DND-41 (cell line): ENCODE measurements at regions not wholly inside any gene's neighbourhood (a gene's known extent, or its start where the extent isn't known, plus 50 kb on each side); places are given as distances from the start of the nearest gene placed in this dataset.

Source experiments
- ATAC-seq: fragments of 200-7000 bp; cut with Tn5 transposase; 3 replicates; pipeline ENCODE4 v1.9.1; 2021; ENCODE audit warnings: low read depth; ENCODE audit not compliant: insufficient read depth
- DNase-seq: peaks from one replicate; pipeline ENCODE4 v3.0.0-alpha.2; 2020
- H2AFZ ChIP-seq: 2 replicates; pipeline ENCODE4 v1.6.0; 2012; ENCODE audit warnings: low read depth, low read length
- H3K27ac ChIP-seq: 2 replicates; pipeline ENCODE4 v1.5.1; 2012; ENCODE audit warnings: low read length, inconsistent platforms
- H3K27me3 ChIP-seq: fragments of 200-600 bp; sonication (generic); 2 replicates; pipeline ENCODE4 v1.6.0; 2012; ENCODE audit warnings: low read length, mild to moderate bottlenecking, inconsistent platforms; ENCODE audit not compliant: insufficient read depth, poor library complexity
- H3K36me3 ChIP-seq: 2 replicates; pipeline ENCODE4 v1.5.1; 2012; ENCODE audit warnings: low read length, inconsistent platforms; ENCODE audit not compliant: insufficient read depth
- H3K4me1 ChIP-seq: 2 replicates; pipeline ENCODE4 v1.5.1; 2012; ENCODE audit warnings: mild to moderate bottlenecking, low read length; ENCODE audit not compliant: insufficient read depth
- H3K4me2 ChIP-seq: 2 replicates; pipeline ENCODE4 v1.6.0; 2012; ENCODE audit warnings: mild to moderate bottlenecking, moderate library complexity, low read length, inconsistent platforms; ENCODE audit not compliant: insufficient read depth
- H3K4me3 ChIP-seq, 2 experiments: fragments of 200-600 bp in 1 of 2; shearing (Covaris generic) in 1 of 2; 2 replicates each; pipeline ENCODE4 v1.5.1; 2012 to 2016; ENCODE audit warnings: inconsistent platforms in 2 of 2, low read length in 2 of 2, mild to moderate bottlenecking in 2 of 2, low read depth in 1 of 2, moderate library complexity in 1 of 2
- H3K79me2 ChIP-seq: 2 replicates; pipeline ENCODE4 v1.6.0; 2012; ENCODE audit warnings: low read length, inconsistent platforms; ENCODE audit not compliant: insufficient read depth
- H3K9ac ChIP-seq: 2 replicates; pipeline ENCODE4 v1.6.0; 2012; ENCODE audit warnings: low read depth, mild to moderate bottlenecking, inconsistent platforms, low read length, moderate library complexity
- H3K9me3 ChIP-seq: 2 replicates; pipeline ENCODE4 v1.5.1; 2012; ENCODE audit warnings: low read length, moderate library complexity, mild to moderate bottlenecking, inconsistent platforms; ENCODE audit not compliant: insufficient read depth, severe bottlenecking
- H4K20me1 ChIP-seq: 2 replicates; pipeline ENCODE4 v1.6.0; 2012; ENCODE audit warnings: low read length; ENCODE audit not compliant: insufficient read depth
- CTCF ChIP-seq: IDR thresholded peaks from 2 replicates; pipeline ENCODE4 v1.5.1; 2012; ENCODE audit warnings: borderline replicate concordance, low read length, moderate library complexity, mild to moderate bottlenecking; ENCODE audit not compliant: poor library complexity, severe bottlenecking; ENCODE audit errors: extremely low read depth
- EZH2 ChIP-seq: IDR thresholded peaks from 3 replicates; pipeline ENCODE4 v1.6.1; 2012; ENCODE audit warnings: borderline replicate concordance, low read depth, mild to moderate bottlenecking, moderate library complexity, low read length, inconsistent platforms; ENCODE audit not compliant: severe bottlenecking

GRCh38 chr10:36181426-36182178 lies 539.5 kb upstream of the FZD8 start:
- Histone ChIP-seq H3K36me3 (no peaks in the 10 kb centered on the region), H3K9ac (no peak overlapping the region), H3K4me3 (no peak overlapping the region), H3K79me2 (no peaks in the 10 kb centered on the region), H2AFZ (no peak overlapping the region), H3K4me1 (peaks cover 16% of the 10 kb centered on the region), H3K4me2 (no peak overlapping the region), H3K27ac (no peak overlapping the region), H3K9me3 (no peaks in the 10 kb centered on the region), H4K20me1 (no peaks in the 10 kb centered on the region), H3K27me3 (no peaks in the 10 kb centered on the region)
- DNase-seq, result no peak
- no peak for ATAC-seq
- TF ChIP-seq EZH2 (no peak), CTCF (no peak)

- Histone ChIP-seq H3K36me3 (no peaks in the 10 kb centered on the region), H4K20me1 (no peaks in the 10 kb centered on the region), H3K4me3 (no peak overlapping the region), H2AFZ (no peak overlapping the region), H3K9ac (no peak overlapping the region), H3K9me3 (no peaks in the 10 kb centered on the region), H3K4me2 (no peak overlapping the region), H3K79me2 (no peaks in the 10 kb centered on the region), H3K4me1 (no peaks in the 10 kb centered on the region), H3K27ac (no peak overlapping the region), H3K27me3 (no peaks in the 10 kb centered on the region)
- no peak for TF ChIP-seq EZH2
- TF ChIP-seq CTCF, result no peak
- ATAC-seq, result no peak
- no peak for DNase-seq
Observed at GRCh38 chr10:36178616-36179015, 536.5 kb upstream of the FZD8 start.

GRCh38 chr10:36177071-36177470 lies 535.0 kb upstream of the FZD8 start:
- H3K27ac ChIP-seq, result no peak overlapping the region
- no peaks in the 10 kb centered on the region for H3K36me3 ChIP-seq

More at GRCh38 chr10:36177071-36177470, 535.0 kb upstream of the FZD8 start:
- TF ChIP-seq EZH2 (no peak), CTCF (no peak)
- H3K4me2 ChIP-seq, result no peak overlapping the region
- DNase-seq (no peak), ATAC-seq (no peak)
- H3K9me3 ChIP-seq, result no peaks in the 10 kb centered on the region
- H2AFZ ChIP-seq, result no peak overlapping the region; the same call in 1 of the 2 replicates
- no peak overlapping the region for H3K9ac ChIP-seq
- no peak overlapping the region for H3K4me3 ChIP-seq
- no peaks in the 10 kb centered on the region for H3K27me3 ChIP-seq
- H4K20me1 ChIP-seq, result no peaks in the 10 kb centered on the region
- no peaks in the 10 kb centered on the region for H3K79me2 ChIP-seq
- peaks cover 6% of the 10 kb centered on the region; the same call in 1 of the 2 replicates for H3K4me1 ChIP-seq
